Large intestine (tissue), 3 donors: ENCODE measurements at regions not wholly inside any gene's neighbourhood (a gene's known extent, or its start where the extent isn't known, plus 50 kb on each side); places are given as distances from the start of the nearest gene placed in this dataset.
"Not testable (repeated sequence)": the region's sequence is repeated elsewhere in the genome, so short reads cannot be mapped to it uniquely, and the experiment has no call there.

ENCODE experiments used
- DNase-seq, 2 donors: peaks; one replicate each; pipeline versions ENCODE4 v3.0.0 to v3.0.0-alpha.2; 2013
- H3K27ac ChIP-seq: one replicate; pipeline ENCODE4 v1.5.1; 2013; ENCODE audit warnings: low read length
- H3K27me3 ChIP-seq: 2 replicates; pipeline ENCODE4 v1.6.1; 2013; ENCODE audit warnings: low read length; ENCODE audit not compliant: control insufficient read depth, insufficient read depth
- H3K36me3 ChIP-seq: 2 replicates; pipeline ENCODE4 v1.6.1; 2013; ENCODE audit warnings: low read length; ENCODE audit not compliant: control insufficient read depth, insufficient read depth
- H3K4me1 ChIP-seq: one replicate; pipeline ENCODE4 v1.6.1; 2013; ENCODE audit warnings: low read length; ENCODE audit not compliant: control insufficient read depth, insufficient read depth
- H3K4me3 ChIP-seq: one replicate; pipeline ENCODE4 v1.5.1; 2013; ENCODE audit warnings: low read length
- H3K9me3 ChIP-seq: one replicate; pipeline ENCODE4 v1.6.1; 2013; ENCODE audit warnings: mild to moderate bottlenecking, low read depth, low read length, moderate library complexity; ENCODE audit not compliant: control insufficient read depth
- WGBS: methylation state at CpG from one replicate; pipeline ENCODE4 v1.1.5; 2013; ENCODE audit warnings: low lambda C conversion rate; ENCODE audit not compliant: insufficient coverage; 5-methylcytosine and 5-hydroxymethylcytosine counted together

DNA sequence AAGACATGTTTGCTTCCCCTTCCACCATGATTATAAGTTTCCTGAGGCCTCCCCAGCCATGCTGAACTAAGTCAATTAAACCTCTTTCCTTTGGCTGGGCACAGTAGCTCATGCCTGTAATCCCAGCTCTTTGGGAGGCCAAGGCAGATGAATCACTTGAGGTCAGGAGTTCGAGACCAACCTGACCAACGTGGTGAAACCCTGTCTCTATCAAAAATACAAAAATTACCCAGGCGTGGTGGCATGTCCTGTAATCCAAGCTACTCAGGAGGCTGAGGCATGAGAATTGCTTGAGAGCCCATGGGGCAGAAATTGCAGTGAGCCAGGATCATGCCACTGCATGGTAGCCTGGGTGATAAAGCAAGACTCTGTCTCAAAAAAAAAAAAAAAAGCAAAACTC is 130.2 kb upstream of the CDKN3 start:
- H3K9me3 ChIP-seq, H3K27me3 ChIP-seq, H3K27ac ChIP-seq, DNase-seq, H3K36me3 ChIP-seq, H3K4me3 ChIP-seq, H3K4me1 ChIP-seq: not testable (repeated sequence)
- whole genome bisulfite sequencing, result no CpG with 5 or more reads among the region's 3 CpGs

DNA sequence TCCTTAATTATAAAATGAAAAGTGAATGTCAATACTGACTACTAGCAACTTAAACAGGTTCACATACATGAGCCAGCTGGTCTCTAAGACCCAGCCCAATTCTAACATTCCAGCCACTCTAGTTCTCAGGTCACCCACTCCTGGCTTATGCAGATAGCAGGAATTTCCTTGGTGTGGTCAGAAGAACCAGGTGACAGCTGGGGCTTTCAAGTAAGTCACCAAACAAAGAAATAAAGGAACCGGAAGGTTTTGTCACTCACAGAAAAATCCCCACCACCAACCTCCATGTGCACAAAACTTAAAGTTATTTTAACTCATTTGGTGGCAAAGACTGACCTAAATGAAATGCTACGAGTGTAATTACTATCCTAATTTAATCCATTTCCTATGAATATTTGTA is 129.6 kb upstream of the CDKN3 start:
- Histone ChIP-seq H3K27ac (no peak overlapping the region), H3K27me3 (no peaks in the 10 kb centered on the region), H3K4me1 (no peaks in the 10 kb centered on the region), H3K9me3 (no peaks in the 10 kb centered on the region), H3K36me3 (no peaks in the 10 kb centered on the region), H3K4me3 (no peak overlapping the region)
- no CpG with 5 or more reads among the region's 2 CpGs for WGBS
- DNase-seq, result no peak

DNA sequence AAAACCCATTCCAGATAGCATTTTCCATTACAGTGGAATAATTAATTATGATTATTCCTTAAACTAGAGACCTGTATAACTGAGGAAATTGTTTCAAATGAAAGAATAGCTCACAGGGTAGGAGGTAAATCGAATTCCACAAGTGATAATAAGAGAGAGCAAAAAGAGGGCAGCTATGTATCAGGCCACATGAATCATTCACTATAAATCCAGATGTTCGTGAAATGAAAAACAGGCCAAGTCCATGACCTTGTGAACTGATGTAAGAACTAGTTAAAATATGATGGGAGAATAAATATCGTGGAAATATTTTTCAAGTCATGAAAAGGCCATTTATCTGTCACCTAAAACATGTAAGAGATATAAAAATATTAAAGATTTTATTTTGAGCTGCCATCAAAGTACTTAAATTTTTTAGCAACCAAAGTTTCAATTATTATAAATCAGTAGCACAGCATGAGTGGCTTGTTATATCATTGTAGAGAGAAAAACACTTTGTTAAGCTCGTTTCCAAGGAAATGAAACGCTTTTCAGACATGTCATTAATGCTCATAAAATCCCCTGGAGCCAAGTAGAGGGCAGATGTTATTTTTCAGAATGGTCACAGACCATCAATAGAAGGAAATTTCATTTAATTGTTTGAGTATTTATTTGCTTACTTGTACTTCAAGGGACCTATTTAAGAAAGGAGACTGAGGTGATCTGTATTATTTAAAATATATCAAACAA is 120.6 kb upstream of the CDKN3 start:
- Histone ChIP-seq H3K4me1 (no peaks in the 10 kb centered on the region), H3K36me3 (no peaks in the 10 kb centered on the region), H3K27ac (no peak overlapping the region), H3K27me3 (no peaks in the 10 kb centered on the region), H3K4me3 (no peak overlapping the region), H3K9me3 (no peaks in the 10 kb centered on the region)
- DNase-seq, result no peak
- 80% methylated on average over 4 of the region's 5 CpGs for WGBS

DNA sequence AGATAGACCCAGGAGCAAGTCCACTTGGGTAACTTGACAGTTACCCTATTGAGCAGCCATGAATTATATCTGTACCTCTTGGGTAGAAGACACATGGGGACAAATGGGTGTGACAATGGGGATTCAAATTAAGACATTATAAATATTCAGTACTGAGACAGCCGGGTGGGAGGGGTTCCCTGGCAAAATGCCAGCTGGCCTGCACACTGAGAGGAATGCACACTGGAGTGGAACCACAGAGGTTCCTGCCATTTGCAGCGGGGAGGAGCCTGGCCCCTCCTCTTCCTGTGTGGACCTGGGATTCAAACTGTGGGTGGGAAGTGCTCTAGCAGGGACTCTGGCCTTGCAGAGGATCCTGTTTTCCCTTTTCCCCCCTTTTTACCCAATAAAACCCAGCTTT is 118.7 kb upstream of the CDKN3 start:
- H3K4me3 ChIP-seq, result no peak overlapping the region
- no peak overlapping the region for H3K27ac ChIP-seq
- H3K9me3 ChIP-seq, result peaks cover 4% of the 10 kb centered on the region
- no peak for DNase-seq
- WGBS, result 80% methylated on average over 1 of the region's 2 CpGs
- H3K27me3 ChIP-seq, result no peaks in the 10 kb centered on the region
- H3K4me1 ChIP-seq, result no peaks in the 10 kb centered on the region
- no peaks in the 10 kb centered on the region for H3K36me3 ChIP-seq

DNA sequence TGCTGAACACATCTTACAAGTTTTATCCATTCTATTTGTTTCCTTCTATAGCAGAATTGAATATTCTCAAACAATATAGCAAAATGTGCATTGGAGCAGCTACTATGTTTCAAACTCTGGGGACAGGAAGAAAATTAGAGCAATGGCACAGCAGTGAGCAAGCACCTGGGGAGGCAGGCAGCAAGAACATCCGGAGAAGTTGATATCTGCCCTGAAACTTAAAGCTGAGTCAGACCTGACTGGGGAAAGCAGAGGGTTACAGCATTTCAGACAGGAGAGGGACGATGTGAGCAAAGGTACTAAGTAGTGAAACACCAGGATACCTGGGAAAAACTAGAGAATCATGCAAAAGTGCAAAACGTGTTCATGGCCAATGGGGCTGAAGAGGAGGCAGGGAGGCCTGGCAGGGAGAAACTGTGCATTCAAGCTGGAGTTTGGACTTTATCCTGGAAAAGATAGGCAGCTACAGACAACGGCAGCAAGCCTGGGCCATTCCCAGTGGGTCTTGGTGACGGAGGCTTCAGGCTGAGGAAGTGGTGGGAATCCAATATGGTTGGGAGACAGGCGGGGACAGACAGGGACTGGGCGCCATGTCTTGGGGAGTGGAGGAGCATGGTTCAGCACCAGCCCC is 118.0 kb upstream of the CDKN3 start:
- DNase-seq, result no peak
- no peak overlapping the region for H3K27ac ChIP-seq
- no peaks in the 10 kb centered on the region for H3K4me1 ChIP-seq
- no peaks in the 10 kb centered on the region for H3K27me3 ChIP-seq
- H3K36me3 ChIP-seq, result no peaks in the 10 kb centered on the region
- 100% methylated on average over 1 of the region's 7 CpGs for WGBS
- no peak overlapping the region for H3K4me3 ChIP-seq
- peaks cover 4% of the 10 kb centered on the region for H3K9me3 ChIP-seq

DNA sequence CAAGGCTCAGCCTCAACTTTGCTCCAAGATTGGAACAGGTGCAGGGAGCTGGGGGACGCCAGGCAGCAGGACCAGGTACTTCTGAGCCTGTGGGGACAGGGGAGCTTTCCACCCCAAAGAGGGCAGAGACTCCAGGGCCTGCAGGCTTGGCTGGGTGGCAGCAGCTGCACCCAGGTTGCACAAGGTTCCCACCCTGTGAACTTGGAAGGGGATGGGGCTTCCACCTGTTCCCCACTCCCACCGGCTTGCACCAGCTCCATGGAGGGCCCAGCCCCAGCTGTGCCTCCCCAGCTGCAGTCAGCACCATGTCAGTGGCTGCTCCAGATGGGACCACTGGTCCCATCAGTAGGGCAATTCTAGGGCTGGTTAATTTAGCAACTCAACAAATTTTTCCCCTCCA is 114.0 kb upstream of the CDKN3 start:
- H3K4me3 ChIP-seq, result no peak overlapping the region
- H3K9me3 ChIP-seq, result peaks cover 4% of the 10 kb centered on the region
- no CpG with 5 or more reads among the region's 2 CpGs for WGBS
- no peaks in the 10 kb centered on the region for H3K36me3 ChIP-seq
- H3K4me1 ChIP-seq, result no peaks in the 10 kb centered on the region
- no peak for DNase-seq
- no peak overlapping the region for H3K27ac ChIP-seq
- H3K27me3 ChIP-seq, result no peaks in the 10 kb centered on the region

DNA sequence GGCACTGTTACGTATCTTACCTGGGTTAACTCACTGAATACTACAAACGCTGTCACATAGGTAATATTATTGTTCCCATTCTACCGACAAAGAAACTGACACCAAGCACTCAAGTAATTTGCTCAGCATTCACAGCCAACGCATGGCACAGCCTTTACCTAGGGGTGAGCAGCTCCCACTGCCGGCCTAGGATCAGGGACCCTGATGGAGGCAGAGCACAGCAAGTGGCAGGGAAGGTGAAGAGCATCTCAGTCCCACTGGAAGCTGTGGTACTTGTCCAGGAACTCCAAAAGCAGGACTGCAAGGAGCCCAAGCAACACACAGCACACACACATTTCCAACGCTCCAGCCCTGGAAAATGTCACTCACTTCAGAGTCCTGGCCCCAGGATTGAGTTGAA is 111.8 kb upstream of the CDKN3 start:
- 100% methylated on average over 1 of the region's 6 CpGs for WGBS
- peaks cover 4% of the 10 kb centered on the region for H3K9me3 ChIP-seq
- H3K4me1 ChIP-seq, result no peaks in the 10 kb centered on the region
- no peak for DNase-seq
- no peak overlapping the region for H3K27ac ChIP-seq
- no peaks in the 10 kb centered on the region for H3K36me3 ChIP-seq
- no peak overlapping the region for H3K4me3 ChIP-seq
- H3K27me3 ChIP-seq, result no peaks in the 10 kb centered on the region

DNA sequence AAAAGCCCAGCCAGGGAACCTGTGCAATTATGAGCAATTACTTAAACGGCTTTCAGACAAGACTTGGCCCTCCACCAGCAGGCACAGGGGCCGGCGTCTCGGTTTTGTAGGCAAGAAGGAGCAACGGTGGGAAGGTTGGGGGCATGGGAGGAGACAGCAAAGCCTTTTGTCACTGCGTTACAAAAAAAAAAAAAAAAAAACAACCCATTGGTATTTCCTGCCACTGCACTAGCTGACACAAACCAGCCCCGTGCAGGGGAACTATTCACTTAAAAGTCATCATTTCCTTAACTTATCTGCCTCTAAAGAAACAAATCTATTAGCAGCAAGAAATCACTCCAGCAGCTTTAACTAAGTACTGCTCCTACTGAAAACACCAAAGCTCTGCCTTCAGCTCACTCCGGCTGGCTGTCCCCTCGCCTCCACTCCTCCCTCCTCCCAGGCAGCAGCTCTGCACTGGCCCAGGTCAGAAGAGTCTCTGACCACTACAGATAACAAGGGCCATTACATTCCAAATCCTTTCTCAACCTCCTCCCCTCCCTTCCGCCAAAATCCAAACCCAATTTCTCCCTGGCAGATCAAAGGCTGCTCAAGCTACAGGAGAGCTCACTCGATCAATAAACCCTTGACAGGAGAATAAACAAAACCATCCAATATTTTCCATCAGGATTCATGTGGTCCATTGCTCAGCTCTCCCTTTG is 105.2 kb upstream of the CDKN3 start:
- Histone ChIP-seq H3K27ac (no peak overlapping the region), H3K9me3 (no peaks in the 10 kb centered on the region), H3K27me3 (no peaks in the 10 kb centered on the region), H3K36me3 (no peaks in the 10 kb centered on the region), H3K4me1 (no peaks in the 10 kb centered on the region), H3K4me3 (no peak overlapping the region)
- DNase-seq, result no peak
- WGBS, result no CpG with 5 or more reads among the region's 11 CpGs

DNA sequence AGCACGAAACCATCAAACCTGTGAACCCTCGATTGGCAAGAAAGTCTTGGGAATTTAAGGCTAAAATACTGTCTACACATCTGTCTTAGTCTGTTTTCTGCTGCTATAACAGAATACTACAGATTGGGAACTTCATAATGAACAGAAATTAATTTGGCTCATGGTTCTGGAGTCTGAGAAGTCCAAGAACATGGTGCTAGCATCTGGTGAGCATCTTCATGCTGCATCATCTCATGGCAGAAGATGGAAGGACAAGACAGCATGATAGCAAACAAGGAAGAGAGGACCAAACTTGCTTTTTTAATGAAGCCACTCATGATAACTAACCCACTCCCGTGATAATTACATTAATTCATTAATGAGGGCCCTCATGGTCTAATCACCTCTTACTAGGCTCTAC is 102.0 kb upstream of the CDKN3 start:
- no peaks in the 10 kb centered on the region for H3K4me1 ChIP-seq
- no peaks in the 10 kb centered on the region for H3K27me3 ChIP-seq
- H3K36me3 ChIP-seq, result no peaks in the 10 kb centered on the region
- H3K27ac ChIP-seq, result no peak overlapping the region
- no peaks in the 10 kb centered on the region for H3K9me3 ChIP-seq
- no peak for DNase-seq
- no peak overlapping the region for H3K4me3 ChIP-seq
- no CpG with 5 or more reads among the region's 3 CpGs for WGBS

DNA sequence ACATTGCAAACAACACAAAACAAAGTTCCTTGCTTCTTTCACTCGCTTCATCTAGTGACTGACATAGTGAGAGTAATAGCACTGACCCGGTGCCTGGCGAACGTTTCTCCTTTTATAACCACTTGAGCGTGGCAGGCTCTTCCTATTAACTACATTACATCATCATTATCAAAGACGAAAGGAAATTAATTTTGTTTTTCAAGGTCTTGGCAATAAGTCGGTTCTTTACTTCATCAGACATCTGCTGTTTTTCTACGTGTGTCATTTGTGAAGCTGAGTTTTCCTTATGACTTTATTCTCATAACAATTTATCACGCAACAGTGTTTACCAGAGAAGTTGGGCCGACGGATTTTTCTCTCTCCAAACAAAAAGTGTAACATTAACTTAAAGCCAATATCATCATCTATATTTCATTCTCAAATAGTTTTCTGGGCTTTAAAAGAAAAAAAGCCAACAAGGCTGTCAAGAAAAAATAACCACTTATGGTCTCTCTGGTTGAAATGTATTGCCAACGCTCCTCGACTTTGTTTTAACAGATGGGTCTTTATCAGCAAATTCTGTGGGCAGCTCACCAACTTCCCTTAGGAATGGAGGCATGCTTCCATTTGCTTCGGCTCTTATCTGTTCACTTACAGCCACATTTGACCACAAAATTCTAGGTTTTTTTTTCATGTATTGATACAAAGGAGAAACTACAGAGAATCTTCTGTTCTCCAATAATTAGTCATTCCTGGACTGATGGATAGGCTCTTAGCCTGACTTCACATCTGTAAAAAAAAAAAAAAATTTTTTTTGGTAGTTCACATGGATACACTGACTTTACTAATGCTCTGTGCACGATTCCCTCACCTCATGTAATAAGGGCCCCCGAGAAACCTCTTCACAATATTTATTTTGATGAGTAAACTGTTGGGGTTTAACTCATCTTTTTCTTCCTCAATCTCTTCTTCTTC is 97.1 kb upstream of the CDKN3 start:
- peaks cover 9% of the 10 kb centered on the region for H3K4me1 ChIP-seq
- H3K4me3 ChIP-seq, result no peak overlapping the region
- no peak overlapping the region for H3K27ac ChIP-seq
- no peaks in the 10 kb centered on the region for H3K9me3 ChIP-seq
- peak in 1 of 2 donors; percentile 19 for DNase-seq
- H3K27me3 ChIP-seq, result no peaks in the 10 kb centered on the region
- H3K36me3 ChIP-seq, result no peaks in the 10 kb centered on the region
- WGBS, result 58% methylated on average over 7 of the region's 16 CpGs
